HG03571 (cell line): ENCODE measurements at regions not wholly inside any gene's neighbourhood (a gene's known extent, or its start where the extent isn't known, plus 50 kb on each side); places are given as distances from the start of the nearest gene placed in this dataset.

Experiments
- ATAC-seq: cut with Tn5 transposase; IDR thresholded peaks from one replicate; pipeline ENCODE4 v1.9.1; 2021; ENCODE audit not compliant: unreplicated experiment

GRCh38 chr15:94059013-94059587, 172.3 kb upstream of the MCTP2 start:
- no peak for ATAC-seq

DNA sequence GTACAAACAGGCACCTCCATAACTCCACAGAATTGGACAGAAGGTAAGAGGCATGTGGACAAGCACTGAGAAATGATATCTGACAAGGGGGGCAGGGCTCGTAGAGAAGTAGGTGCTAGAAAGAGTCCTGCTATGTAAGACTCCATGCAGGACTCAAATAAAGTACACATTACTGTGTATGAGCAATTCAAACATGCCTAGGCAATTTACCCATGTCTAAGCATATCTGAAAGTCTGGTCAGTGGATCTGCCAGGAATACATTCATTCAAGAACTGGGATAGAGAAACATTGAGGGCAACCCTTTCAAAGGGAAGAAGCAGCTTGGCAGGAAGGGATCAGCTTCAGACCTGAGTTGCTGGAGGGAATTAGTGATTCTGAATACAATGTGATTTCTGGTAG, 174.1 kb upstream of the MCTP2 start:
- no peak for ATAC-seq

DNA sequence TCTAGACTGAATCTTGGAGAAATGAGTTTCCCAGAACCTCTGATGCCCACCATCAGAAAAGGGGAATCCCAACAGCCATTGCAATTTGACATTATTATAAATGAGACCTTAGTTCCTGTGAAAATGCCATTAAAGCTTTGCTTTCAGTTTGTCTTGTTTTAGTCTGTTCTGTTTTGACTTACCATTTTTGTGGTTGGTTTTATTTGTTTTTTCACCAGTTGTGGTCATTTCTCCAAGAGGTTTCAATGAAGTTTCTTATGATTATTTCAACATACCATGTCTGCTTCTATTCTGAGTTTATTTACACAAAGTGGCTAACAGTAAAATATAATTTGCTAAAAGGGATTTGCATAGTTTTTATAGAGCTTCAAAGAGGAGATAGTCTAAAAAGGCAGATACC, 175.0 kb upstream of the MCTP2 start:
- no peak for ATAC-seq

- ATAC-seq = no peak
Observed at GRCh38 chr15:94053626-94054025, 177.7 kb upstream of the MCTP2 start.

- ATAC-seq = no peak
Observed at GRCh38 chr15:94052711-94053110, 178.7 kb upstream of the MCTP2 start.

DNA sequence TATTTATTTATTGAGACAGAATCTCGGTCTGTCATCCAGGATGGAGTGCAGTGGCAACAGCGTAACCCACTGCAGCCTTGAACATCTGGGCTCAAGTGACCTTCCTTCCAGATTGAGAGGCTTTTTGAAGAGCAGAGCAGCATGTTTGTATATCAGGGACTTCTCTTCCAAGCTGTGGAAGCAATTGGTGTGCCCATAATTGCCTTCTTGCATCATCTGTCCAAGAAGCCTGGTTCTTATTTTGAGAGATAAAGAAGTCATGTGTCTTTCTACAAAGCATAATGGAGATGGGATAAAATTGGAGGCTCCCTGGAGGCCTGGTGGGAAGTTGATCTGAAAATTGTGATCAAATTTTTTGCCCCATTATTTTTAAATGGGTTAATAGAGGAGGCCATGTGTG, 183.8 kb upstream of the MCTP2 start:
- no peak for ATAC-seq

DNA sequence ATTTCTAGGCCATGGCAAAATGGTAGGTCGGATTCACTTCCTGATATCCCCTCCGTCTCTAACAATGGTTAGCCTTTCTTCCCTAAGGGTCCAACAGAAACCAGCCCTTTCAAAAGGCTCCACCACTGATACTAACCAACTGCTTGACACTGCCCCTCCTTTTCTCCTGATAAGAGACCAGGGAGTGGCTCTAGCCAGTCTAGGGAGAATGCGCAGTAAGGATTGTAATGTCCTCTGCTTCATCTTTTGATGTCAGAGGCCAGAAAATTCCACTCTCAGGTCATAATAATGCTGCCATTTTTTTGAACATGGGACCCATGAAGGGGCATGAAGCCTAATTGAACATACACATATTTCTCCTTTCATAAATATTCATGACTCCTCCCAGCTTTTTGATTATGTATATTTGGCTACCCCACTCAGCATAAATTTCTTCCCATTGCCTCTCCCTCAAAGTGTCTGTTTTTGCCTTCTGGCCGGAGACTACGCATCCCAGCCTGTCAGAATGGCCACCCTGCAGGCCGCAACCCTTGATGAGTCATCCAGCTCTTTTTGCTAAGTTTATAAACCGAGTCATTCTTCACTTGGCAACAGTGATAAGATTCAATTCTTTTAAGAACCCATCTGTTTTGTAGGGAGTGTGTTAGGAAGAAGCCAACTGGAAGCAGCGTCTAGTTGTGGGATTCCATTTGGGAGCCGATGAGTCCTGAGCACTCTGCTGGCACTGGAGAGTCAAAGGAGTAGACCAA, 189.0 kb upstream of the MCTP2 start:
- no peak for ATAC-seq

GRCh38 chr15:94041746-94042145, 189.6 kb upstream of the MCTP2 start:
- ATAC-seq = no peak

- ATAC-seq = no peak
Observed at GRCh38 chr15:94040541-94041248, 190.7 kb upstream of the MCTP2 start.

GRCh38 chr15:94036156-94036555, 195.2 kb upstream of the MCTP2 start:
- ATAC-seq = no peak

- no peak for ATAC-seq
Observed at GRCh38 chr15:94033683-94034020, 197.7 kb upstream of the MCTP2 start.

- ATAC-seq = no peak
Observed at GRCh38 chr15:94033014-94033682, 198.2 kb upstream of the MCTP2 start.

DNA sequence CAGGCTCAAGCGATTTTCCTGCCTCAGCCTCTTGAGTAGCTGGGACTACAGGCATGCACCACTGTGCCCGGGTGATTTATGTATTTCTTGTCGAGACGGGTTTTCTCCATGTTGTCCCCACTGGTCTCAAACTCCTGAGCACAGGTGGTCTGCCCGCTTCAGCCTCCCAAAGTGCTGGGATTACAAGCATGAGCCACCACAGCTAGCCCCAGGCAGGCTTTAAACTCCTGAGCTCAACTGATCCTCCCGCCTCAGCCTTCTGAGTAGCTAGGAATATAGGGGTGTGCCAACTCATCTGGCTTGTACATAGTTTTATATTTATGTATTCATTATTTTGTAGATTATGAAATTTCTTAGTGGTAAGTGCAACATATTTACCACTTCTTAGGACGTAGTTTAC, 198.8 kb upstream of the MCTP2 start:
- no peak for ATAC-seq

GRCh38 chr15:94031072-94031471, 200.3 kb upstream of the MCTP2 start:
- no peak for ATAC-seq

- ATAC-seq = no peak
Observed at GRCh38 chr15:94029495-94029894, 201.9 kb upstream of the MCTP2 start.

- no peak for ATAC-seq
Observed at GRCh38 chr15:94028809-94029208, 202.6 kb upstream of the MCTP2 start.

DNA sequence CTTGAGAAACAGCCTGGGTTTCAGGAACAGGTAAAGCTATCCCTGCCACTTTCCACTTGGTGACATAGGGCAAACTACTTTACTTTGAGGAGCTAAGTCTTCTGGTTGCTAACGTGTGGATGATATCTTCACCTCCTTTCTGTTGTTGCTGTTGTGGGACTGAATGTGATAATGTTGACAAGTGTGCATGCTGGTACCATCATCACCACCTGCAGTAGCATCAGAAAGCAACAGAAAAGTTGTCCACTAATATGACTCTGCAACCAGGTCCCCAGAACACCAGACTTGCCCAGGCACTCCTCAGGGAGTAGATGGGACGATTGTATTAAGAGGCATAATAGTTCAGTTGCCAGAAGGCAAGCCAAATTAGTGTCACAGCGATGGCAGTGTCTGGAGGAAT, 203.2 kb upstream of the MCTP2 start:
- no peak for ATAC-seq

GRCh38 chr15:94027581-94027980, 203.8 kb upstream of the MCTP2 start:
- no peak for ATAC-seq

- ATAC-seq = no peak
Observed at GRCh38 chr15:94026458-94027304, 204.7 kb upstream of the MCTP2 start.

DNA sequence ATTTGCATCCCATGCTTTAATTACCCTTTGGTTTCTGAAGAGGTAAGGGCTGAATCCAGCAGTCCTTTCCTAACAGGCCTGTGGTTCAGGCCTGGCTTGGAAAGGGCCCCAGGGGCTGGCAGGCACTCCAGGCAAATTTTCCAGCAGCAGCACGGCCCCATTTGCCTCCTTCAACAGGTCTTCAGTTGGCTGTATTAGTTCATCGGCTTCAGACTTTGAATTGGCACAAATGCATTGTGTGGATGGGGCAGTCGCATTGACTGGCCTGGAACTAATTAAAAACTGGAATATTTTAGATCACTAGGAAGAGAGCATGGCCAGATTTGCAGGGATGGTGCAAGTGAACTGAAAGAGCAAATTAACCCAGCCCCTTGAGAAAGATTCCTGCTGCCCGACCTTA, 207.8 kb upstream of the MCTP2 start:
- no peak for ATAC-seq
